H1 (cell line): ENCODE measurements at regions not wholly inside any gene's neighbourhood (a gene's known extent, or its start where the extent isn't known, plus 50 kb on each side); places are given as distances from the start of the nearest gene placed in this dataset.

Experiments
- CTCF ChIA-PET: fragments of 300-600 bp; sonication (Branson Sonifier 250); formaldehyde crosslinking; loops from one replicate; lab custom pipeline; 2021; ENCODE audit not compliant: partially characterized antibody; lab: Charles Lee
- POLR2A ChIA-PET: fragments of 300-600 bp; sonication (Branson Sonifier 250); formaldehyde crosslinking; loops from one replicate; lab custom pipeline; 2021; ENCODE audit warnings: inconsistent platforms; ENCODE audit not compliant: partially characterized antibody; lab: Charles Lee
- DNase-seq, 2 experiments: peaks; one replicate each; pipeline versions ENCODE4 v3.0.0 to v3.0.0-alpha.2; 2010 to 2022; ENCODE audit warnings: low spot score in 2 of 2, low read depth in 1 of 2, mixed read lengths in 1 of 2
- FAIRE-seq: peaks from 2 replicates; lab custom pipeline; 2011; peaks lifted over from hg19 to GRCh38; lab: Jason Lieb, UNC
- H2AFZ ChIP-seq: 2 replicates; pipeline ENCODE4 v1.8.1; 2012; ENCODE audit warnings: low read length, inconsistent platforms
- H2AK5ac ChIP-seq: 2 replicates; pipeline ENCODE4 v1.6.1; 2013; ENCODE audit warnings: low read depth, low read length
- H2BK120ac ChIP-seq: replicated peaks from 2 replicates; pipeline ENCODE3; 2013; ENCODE audit warnings: low read depth, low read length, inconsistent platforms
- H2BK12ac ChIP-seq: 2 replicates; pipeline ENCODE4 v1.6.1; 2013; ENCODE audit warnings: low read depth, low read length
- H2BK15ac ChIP-seq: 2 replicates; pipeline ENCODE4 v1.6.1; 2013; ENCODE audit warnings: low read length
- H2BK20ac ChIP-seq: 2 replicates; pipeline ENCODE4 v1.6.1; 2013; ENCODE audit warnings: low read length
- H2BK5ac ChIP-seq: 2 replicates; pipeline ENCODE4 v1.6.1; 2013; ENCODE audit warnings: low read depth, low read length
- H3K14ac ChIP-seq: 2 replicates; pipeline ENCODE4 v1.6.1; 2013; ENCODE audit warnings: inconsistent platforms; ENCODE audit not compliant: insufficient read length
- H3K18ac ChIP-seq: 2 replicates; pipeline ENCODE4 v1.6.1; 2013; ENCODE audit warnings: low read length; ENCODE audit errors: extremely low read depth
- H3K23ac ChIP-seq: 2 replicates; pipeline ENCODE4 v1.6.1; 2013; ENCODE audit warnings: inconsistent platforms; ENCODE audit not compliant: insufficient read length
- H3K23me2 ChIP-seq: 2 replicates; pipeline ENCODE4 v1.6.1; 2013; ENCODE audit warnings: low read depth, low read length
- H3K27ac ChIP-seq: 2 replicates; pipeline ENCODE4 v1.6.1; 2011; ENCODE audit warnings: low read depth, low read length, inconsistent platforms
- H3K27me3 ChIP-seq, 4 experiments: replicated peaks in 1 of 4; 1 replicate in 1 of 4; 2 replicates in 3 of 4; pipeline versions ENCODE4 v1.6.1 to v1.8.1; 2011 to 2013; ENCODE audit warnings: low read length in 3 of 4, mild to moderate bottlenecking in 3 of 4, inconsistent platforms in 2 of 4, mixed read lengths in 2 of 4, moderate library complexity in 1 of 4; ENCODE audit not compliant: control insufficient read depth in 3 of 4, insufficient read depth in 3 of 4; ENCODE audit errors: extremely low read depth in 1 of 4
- H3K36me3 ChIP-seq, 4 experiments: 2 replicates each; pipeline versions ENCODE4 v1.6.1 to v1.8.1; 2011 to 2013; ENCODE audit warnings: mild to moderate bottlenecking in 4 of 4, low read length in 3 of 4, moderate library complexity in 2 of 4, control low read depth in 1 of 4, inconsistent platforms in 1 of 4; ENCODE audit not compliant: insufficient read depth in 4 of 4, control insufficient read depth in 2 of 4
- H3K4ac ChIP-seq: replicated peaks from 2 replicates; pipeline ENCODE3; 2013; ENCODE audit warnings: low read length, low read depth, mixed read lengths, inconsistent platforms; ENCODE audit not compliant: insufficient read length
- H3K4me1 ChIP-seq, 4 experiments: replicated peaks in 1 of 4; 1 replicate in 1 of 4; 2 replicates in 3 of 4; pipeline versions ENCODE4 v1.6.1 to v1.8.1; 2011 to 2013; ENCODE audit warnings: low read length in 3 of 4, inconsistent platforms in 2 of 4, mixed read lengths in 1 of 4; ENCODE audit not compliant: insufficient read depth in 4 of 4, control insufficient read depth in 3 of 4
- H3K4me2 ChIP-seq, 2 experiments: 2 replicates each; pipeline versions ENCODE4 v1.6.1 to v1.8.1; 2011 to 2013; ENCODE audit warnings: low read depth in 2 of 2, low read length in 2 of 2, control low read depth in 1 of 2, inconsistent platforms in 1 of 2, mild to moderate bottlenecking in 1 of 2; ENCODE audit not compliant: insufficient read depth in 1 of 2
- H3K4me3 ChIP-seq, 4 experiments: fragments of 200-600, 300-600 bp in 1 of 4; sonication (generic), shearing (Covaris generic), sonication (Bioruptor Twin) in 1 of 4; 2 replicates each; pipeline versions ENCODE4 v1.5.1 to v1.8.1; 2011 to 2016; ENCODE audit warnings: low read length in 4 of 4, low read depth in 3 of 4, control low read depth in 2 of 4, inconsistent platforms in 2 of 4, mild to moderate bottlenecking in 2 of 4, mixed read lengths in 1 of 4, moderate library complexity in 1 of 4; ENCODE audit not compliant: insufficient read depth in 2 of 4; ENCODE audit errors: extremely low read depth in 1 of 4
- H3K56ac ChIP-seq: replicated peaks from 2 replicates; pipeline ENCODE3; 2013; ENCODE audit warnings: low read depth, mild to moderate bottlenecking, mixed read lengths, low read length, inconsistent platforms; ENCODE audit not compliant: insufficient read length
- H3K79me1 ChIP-seq: 2 replicates; pipeline ENCODE4 v1.6.1; 2013; ENCODE audit warnings: low read depth, low read length, control low read depth
- H3K79me2 ChIP-seq, 2 experiments: 2 replicates each; pipeline versions ENCODE4 v1.6.1 to v1.8.1; 2012 to 2013; ENCODE audit warnings: low read length in 2 of 2, mild to moderate bottlenecking in 2 of 2, inconsistent platforms in 1 of 2; ENCODE audit not compliant: insufficient read depth in 2 of 2, control insufficient read depth in 1 of 2
- H3K9ac ChIP-seq, 4 experiments: replicated peaks in 1 of 4; 1 replicate in 1 of 4; 2 replicates in 3 of 4; pipeline versions ENCODE4 v1.6.1 to v1.8.1; 2011 to 2013; ENCODE audit warnings: low read depth in 3 of 4, low read length in 3 of 4, control low read depth in 2 of 4, mild to moderate bottlenecking in 2 of 4, moderate library complexity in 2 of 4, inconsistent platforms in 1 of 4; ENCODE audit errors: extremely low read depth in 1 of 4
- H3K9me3 ChIP-seq, 2 experiments: 2 replicates each; pipeline versions ENCODE4 v1.6.1 to v1.8.1; 2012 to 2013; ENCODE audit warnings: mild to moderate bottlenecking in 2 of 2, moderate library complexity in 2 of 2, control low read depth in 1 of 2, inconsistent platforms in 1 of 2, low read depth in 1 of 2, low read length in 1 of 2, mixed read lengths in 1 of 2; ENCODE audit not compliant: insufficient read depth in 2 of 2
- H4K20me1 ChIP-seq, 2 experiments: replicated peaks in 1 of 2; 2 replicates each; pipeline versions ENCODE3 to v1.8.1; 2011 to 2013; ENCODE audit warnings: inconsistent platforms in 2 of 2, low read length in 2 of 2, mild to moderate bottlenecking in 1 of 2; ENCODE audit not compliant: insufficient read depth in 2 of 2, control insufficient read depth in 1 of 2
- H4K5ac ChIP-seq: 2 replicates; pipeline ENCODE4 v1.6.1; 2013; ENCODE audit warnings: low read length, low read depth, mixed read lengths, inconsistent platforms; ENCODE audit not compliant: insufficient read length
- H4K8ac ChIP-seq: 2 replicates; pipeline ENCODE4 v1.8.0; 2013; ENCODE audit warnings: mild to moderate bottlenecking, moderate library complexity, low read length, inconsistent platforms; ENCODE audit not compliant: insufficient read depth; ENCODE audit errors: extremely low read depth
- H4K91ac ChIP-seq: replicated peaks from 2 replicates; pipeline ENCODE3; 2013; ENCODE audit warnings: low read length, mixed read lengths, inconsistent platforms; ENCODE audit not compliant: insufficient read length
- ATF2 ChIP-seq: IDR thresholded peaks from 2 replicates; pipeline ENCODE4 v1.6.1; 2012; ENCODE audit warnings: low read length, inconsistent platforms
- FOSL1 ChIP-seq: IDR thresholded peaks from 2 replicates; pipeline ENCODE4 v1.6.1; 2011; ENCODE audit warnings: mild to moderate bottlenecking, low read depth, low read length, moderate library complexity; ENCODE audit not compliant: insufficient read depth
- MAFK ChIP-seq: IDR thresholded peaks from 2 replicates; pipeline ENCODE4 v1.6.1; 2012; ENCODE audit warnings: low read depth, mild to moderate bottlenecking, improper control_type of control experiment, low read length
- NANOG ChIP-seq: IDR thresholded peaks from 2 replicates; pipeline ENCODE4 v1.6.1; 2011; ENCODE audit warnings: low read length, low read depth, mild to moderate bottlenecking, inconsistent platforms; ENCODE audit not compliant: insufficient read depth, poor library complexity, severe bottlenecking
- RBBP5 ChIP-seq: IDR thresholded peaks from 2 replicates; pipeline ENCODE4 v1.7.1; 2012; ENCODE audit warnings: low read depth, mild to moderate bottlenecking, inconsistent platforms, low read length, moderate library complexity, borderline replicate concordance
- ZNF274 ChIP-seq: IDR thresholded peaks from 2 replicates; pipeline ENCODE4 v1.7.0; 2012; ENCODE audit warnings: low read length, borderline replicate concordance; ENCODE audit errors: extremely low read depth
- WGBS, 2 experiments: shearing (Covaris generic) in 1 of 2; methylation state at CpG; one replicate each; pipeline versions ENCODE4 v1.1.6 to v1.1.7; 2013 to 2015; ENCODE audit warnings: low lambda C conversion rate in 2 of 2, mixed read lengths in 2 of 2, inconsistent platforms in 1 of 2, low coverage in 1 of 2, missing lambda C conversion rate in 1 of 2; ENCODE audit not compliant: insufficient replicate concordance in 2 of 2, insufficient coverage in 1 of 2, insufficient read length in 1 of 2; ENCODE audit errors: extremely low coverage in 1 of 2, missing lambda C conversion rate in 1 of 2; 5-methylcytosine and 5-hydroxymethylcytosine counted together

GRCh38 chr13:63838366-63839110 is 2422.9 kb upstream of the PCDH20 start:
- Histone ChIP-seq H3K23me2 (no peaks in the 10 kb centered on the region), H3K79me1 (no peaks in the 10 kb centered on the region), H3K4ac (no peak overlapping the region), H3K36me3 (no peaks in the 10 kb centered on the region), H2BK5ac (no peak overlapping the region), H3K18ac (no peak overlapping the region), H3K4me3 (no peak overlapping the region), H3K27ac (no peak overlapping the region), H4K8ac (no peak overlapping the region), H3K4me1 (no peaks in the 10 kb centered on the region), H2BK12ac (no peak overlapping the region), H2BK15ac (no peak overlapping the region), H2AK5ac (no peak overlapping the region), H3K23ac (no peak overlapping the region), H3K79me2 (no peaks in the 10 kb centered on the region), H3K56ac (no peak overlapping the region), H2BK20ac (no peak overlapping the region), H3K9me3 (peaks cover 0 to 19% of the 10 kb centered on the region in 2 experiments; a peak in 1 of 4 replicates), H2BK120ac (no peak overlapping the region), H4K91ac (no peak overlapping the region), H4K20me1 (no peaks in the 10 kb centered on the region), H2AFZ (no peak overlapping the region), H3K14ac (no peak overlapping the region), H3K27me3 (no peaks in the 10 kb centered on the region), H4K5ac (no peak overlapping the region), H3K4me2 (no peak overlapping the region), H3K9ac (no peak overlapping the region)
- no peak for FAIRE-seq
- peak in 1 of 2 experiments; percentile 35 for DNase-seq
- CTCF ChIA-PET: no interaction called here
- TF ChIP-seq RBBP5 (no peak), NANOG (no peak), ATF2 (no peak), MAFK (no peak), FOSL1 (no peak), ZNF274 (no peak)
- 93% methylated on average over 8 of the region's 18 CpGs; no CpG with 5 or more reads in 1 of the 2 experiments for WGBS, 2 experiments
- POLR2A ChIA-PET: no interaction called here
